Omental fat pad (tissue), 3 donors: ENCODE measurements at regions not wholly inside any gene's neighbourhood (a gene's known extent, or its start where the extent isn't known, plus 50 kb on each side); places are given as distances from the start of the nearest gene placed in this dataset.

Experiments
- ATAC-seq: fragments of 150-250 bp; one replicate; pipeline ENCODE4 v1.9.1; 2016; ENCODE audit warnings: mild to moderate bottlenecking, moderate library complexity; ENCODE audit not compliant: low FRiP score
- DNase-seq: peaks from one replicate; pipeline ENCODE4 v3.0.0-alpha.2; 2019; ENCODE audit warnings: low spot score
- TF ChIP-seq, protein P1 (sequence below), 3 donors: fragments of 450-650 bp; IDR thresholded peaks; one replicate each; pipeline ENCODE4 v1.5.1; 2016 to 2017; ENCODE audit warnings: antibody characterized with exemption in 3 of 3, mild to moderate bottlenecking in 3 of 3, moderate library complexity in 2 of 3

DNA sequence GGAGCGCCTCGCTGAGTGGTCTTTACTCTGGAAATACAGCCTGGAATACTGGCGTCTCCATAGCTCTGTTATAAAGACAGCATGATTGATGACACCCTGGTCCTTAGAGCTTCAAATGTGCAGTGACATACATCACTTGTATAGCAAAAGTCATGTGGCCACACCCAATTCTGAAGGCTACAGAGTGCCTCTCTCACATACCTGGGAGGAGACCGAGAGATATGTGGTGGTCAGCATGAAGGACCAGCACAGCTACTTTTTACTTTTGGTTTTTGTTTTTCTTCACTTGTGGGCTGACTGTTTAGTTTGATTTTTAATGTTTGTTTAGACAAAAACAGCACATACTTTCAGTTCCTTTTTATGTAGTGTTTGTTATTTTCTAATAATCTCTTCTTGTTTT is 938.5 kb upstream of the SOX11 start:
- ATAC-seq (no peak), DNase-seq (no peak)
- TF ChIP-seq, protein P1, sequence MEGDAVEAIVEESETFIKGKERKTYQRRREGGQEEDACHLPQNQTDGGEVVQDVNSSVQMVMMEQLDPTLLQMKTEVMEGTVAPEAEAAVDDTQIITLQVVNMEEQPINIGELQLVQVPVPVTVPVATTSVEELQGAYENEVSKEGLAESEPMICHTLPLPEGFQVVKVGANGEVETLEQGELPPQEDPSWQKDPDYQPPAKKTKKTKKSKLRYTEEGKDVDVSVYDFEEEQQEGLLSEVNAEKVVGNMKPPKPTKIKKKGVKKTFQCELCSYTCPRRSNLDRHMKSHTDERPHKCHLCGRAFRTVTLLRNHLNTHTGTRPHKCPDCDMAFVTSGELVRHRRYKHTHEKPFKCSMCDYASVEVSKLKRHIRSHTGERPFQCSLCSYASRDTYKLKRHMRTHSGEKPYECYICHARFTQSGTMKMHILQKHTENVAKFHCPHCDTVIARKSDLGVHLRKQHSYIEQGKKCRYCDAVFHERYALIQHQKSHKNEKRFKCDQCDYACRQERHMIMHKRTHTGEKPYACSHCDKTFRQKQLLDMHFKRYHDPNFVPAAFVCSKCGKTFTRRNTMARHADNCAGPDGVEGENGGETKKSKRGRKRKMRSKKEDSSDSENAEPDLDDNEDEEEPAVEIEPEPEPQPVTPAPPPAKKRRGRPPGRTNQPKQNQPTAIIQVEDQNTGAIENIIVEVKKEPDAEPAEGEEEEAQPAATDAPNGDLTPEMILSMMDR (IDR thresholded peaks at IDR 0.05): no peak

DNA sequence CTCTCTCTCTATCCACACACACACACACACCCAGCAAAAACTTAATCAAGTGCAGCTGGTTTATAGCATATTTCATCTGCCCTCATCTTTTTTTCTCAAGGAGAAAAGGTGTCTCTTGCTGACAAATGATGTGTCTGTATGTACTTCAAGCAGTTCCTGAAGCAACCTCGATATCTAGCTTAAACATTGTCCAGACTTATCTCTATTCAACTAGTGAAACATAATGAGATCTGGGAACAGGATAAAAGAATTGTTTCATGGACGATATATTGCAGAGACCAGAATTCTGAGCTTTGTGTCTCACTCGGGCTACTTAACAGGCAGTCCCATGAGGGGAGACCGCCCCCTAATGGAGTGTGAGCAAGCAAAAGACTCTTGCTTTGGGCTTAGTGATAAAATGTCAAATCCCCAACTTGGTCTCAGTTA is 929.2 kb upstream of the SOX11 start:
- ATAC-seq: no peak

DNA sequence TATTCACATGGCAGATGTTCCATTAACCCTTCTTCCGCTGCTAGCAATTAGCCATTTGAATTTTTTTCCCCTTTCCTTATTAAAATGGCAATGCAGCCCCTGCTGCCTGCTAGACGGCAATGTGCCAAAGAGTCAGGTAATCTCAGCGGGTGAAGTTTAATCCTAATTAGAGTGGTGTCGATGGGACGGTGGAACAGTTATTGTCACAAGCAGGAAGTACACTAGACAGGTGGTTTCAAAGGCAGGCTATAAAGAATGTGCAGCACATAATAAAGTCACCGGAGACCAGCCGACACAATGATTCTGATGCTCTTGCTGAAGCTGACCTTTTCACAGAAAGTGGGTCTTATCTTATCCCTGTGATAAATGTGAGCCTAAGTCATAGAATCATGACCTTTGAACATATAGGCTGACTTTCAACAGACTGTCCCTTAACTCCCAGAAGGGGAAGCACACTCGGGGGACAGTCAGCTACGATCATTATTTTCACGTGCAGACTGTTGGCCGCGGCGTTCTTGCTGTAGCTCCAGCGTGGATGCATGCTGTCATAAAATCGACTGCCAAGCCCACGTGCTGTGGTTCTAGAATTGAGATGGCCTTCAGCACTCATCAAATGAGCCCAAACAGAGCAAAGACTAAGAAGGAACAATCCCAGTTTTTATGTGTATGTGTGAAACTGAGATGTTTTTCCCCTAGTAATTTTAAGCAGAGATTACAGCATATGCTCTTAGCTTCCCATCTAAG is 926.2 kb upstream of the SOX11 start:
- ATAC-seq: no peak
- no peak for DNase-seq
- TF ChIP-seq, protein P1 (IDR thresholded peaks at IDR 0.05): no peak

More for the DNA sequence above, 929.2 kb upstream of the SOX11 start:
- no peak for DNase-seq
- TF ChIP-seq, protein P1 (IDR thresholded peaks at IDR 0.05): no peak

GRCh38 chr2:4775668-4776067 is 916.5 kb upstream of the SOX11 start:
- no peak for ATAC-seq
- TF ChIP-seq, protein P1 (IDR thresholded peaks at IDR 0.05): no peak
- no peak for DNase-seq

- no peak for DNase-seq
- no peak for ATAC-seq
- TF ChIP-seq, protein P1 (IDR thresholded peaks at IDR 0.05): no peak
These were observed 911.5 kb upstream of the SOX11 start for GRCh38 chr2:4780679-4781078.

- TF ChIP-seq, protein P1 (IDR thresholded peaks at IDR 0.05): no peak
- ATAC-seq: no peak
These were observed 909.5 kb upstream of the SOX11 start for GRCh38 chr2:4782647-4783046.

GRCh38 chr2:4791488-4791887 is 900.7 kb upstream of the SOX11 start:
- DNase-seq (no peak), ATAC-seq (no peak)
- TF ChIP-seq, protein P1 (IDR thresholded peaks at IDR 0.05): no peak

More at GRCh38 chr2:4782647-4783046, 909.5 kb upstream of the SOX11 start:
- DNase-seq: no peak
